ENCODE measurements at regions not wholly inside any gene's neighbourhood (a gene's known extent, or its start where the extent isn't known, plus 50 kb on each side); places are given as distances from the start of the nearest gene placed in this dataset.
A peak's percentile ranks its signal among the peaks of the same experiment; 100 is the strongest.

- no peak for DNase-seq
These were observed 76.7 kb upstream of the RAPGEF4 start for GRCh38 chr2:172658945-172659344.

DNA sequence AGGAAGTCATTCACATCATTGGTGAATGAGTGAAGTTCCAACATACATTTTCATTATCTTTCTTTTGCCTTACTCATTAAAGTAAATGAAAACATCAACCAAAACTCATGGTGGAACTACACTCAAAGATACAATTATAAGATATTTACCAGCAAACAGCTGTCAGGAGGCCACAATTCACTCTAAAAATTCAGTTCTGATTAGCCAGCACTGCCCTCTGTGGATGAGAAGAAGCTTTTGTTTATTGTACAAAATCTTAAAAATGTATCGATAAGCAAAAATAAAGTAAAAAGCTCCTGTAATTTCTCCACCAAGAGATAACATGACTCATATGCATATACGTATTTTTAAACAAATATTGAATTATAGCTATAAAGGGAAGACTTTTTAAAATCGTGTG lies 73.5 kb upstream of the RAPGEF4 start:
- no peak for DNase-seq

GRCh38 chr2:172664766-172665165 lies 70.9 kb upstream of the RAPGEF4 start:
- no peak for DNase-seq

DNA sequence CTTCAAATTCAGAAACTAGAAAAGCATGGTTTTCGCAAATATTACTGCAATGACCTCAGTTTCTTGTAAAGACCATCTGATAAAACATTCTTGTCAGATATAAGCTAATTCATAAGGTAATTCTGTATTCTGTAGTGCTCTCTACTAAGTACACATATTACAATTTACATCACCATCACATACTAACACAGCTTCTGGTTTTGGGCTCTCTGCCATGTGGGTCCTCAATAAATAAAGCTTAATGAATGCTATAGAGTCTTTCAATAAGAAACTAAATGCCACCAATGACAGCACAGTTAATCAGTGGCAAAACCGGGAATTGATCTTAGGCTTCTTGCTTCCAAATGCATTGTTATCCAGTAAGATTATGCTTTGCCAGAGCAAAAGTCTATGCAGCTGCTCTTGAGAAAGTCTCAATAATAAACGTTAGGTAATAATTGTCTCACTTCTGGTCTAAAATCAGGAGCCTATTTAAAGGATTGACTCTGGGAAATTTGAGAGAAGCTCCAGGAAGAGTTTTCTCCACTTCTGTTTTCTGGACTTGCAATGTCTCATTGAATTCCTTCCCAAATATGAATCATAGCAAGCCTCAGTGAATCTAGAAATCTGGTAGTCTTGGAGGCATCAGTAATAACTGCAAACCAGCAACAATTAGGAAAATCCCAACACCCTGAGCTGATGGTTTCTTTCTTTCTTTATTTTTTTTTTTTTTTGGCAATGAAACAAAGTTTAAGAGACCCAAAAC lies 67.9 kb upstream of the RAPGEF4 start:
- DNase-seq: no peak

DNA sequence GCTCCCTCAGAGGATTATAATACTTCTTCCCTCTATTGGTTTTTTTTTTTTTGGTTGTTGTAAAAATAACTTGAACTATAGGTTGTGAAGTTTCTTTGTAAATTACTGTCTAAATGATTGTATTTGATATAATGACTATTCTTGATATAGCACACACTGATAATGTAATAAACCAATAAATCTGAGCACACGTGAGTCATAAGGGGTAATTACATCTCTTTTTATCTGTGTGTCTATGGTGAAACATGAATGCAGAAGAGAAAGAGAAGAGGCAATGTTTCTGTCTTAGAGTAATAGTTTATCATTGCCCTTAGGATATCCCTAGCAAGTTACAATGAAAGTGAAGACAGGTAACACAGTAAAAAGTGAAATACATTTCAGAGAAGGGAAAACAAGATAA lies 64.1 kb upstream of the RAPGEF4 start:
- DNase-seq: no peak

DNA sequence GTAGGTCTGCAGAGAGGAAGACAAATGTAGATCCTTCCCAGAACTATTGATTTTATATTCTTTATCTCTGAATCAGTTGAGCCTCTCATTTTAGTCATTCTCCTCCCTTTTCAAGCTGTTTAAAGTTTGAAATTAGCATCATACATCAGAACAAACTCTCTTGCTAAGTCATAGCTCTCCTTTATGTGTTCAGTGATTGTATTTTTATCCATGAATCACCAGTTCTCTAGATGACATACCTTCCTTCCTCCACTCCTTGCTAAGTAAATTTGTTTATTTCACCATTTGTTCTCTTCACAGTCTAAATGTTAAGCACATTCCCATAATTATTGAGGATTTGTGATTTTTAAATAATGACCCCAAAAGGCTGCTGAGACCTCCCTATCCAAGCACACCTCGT lies 63.5 kb upstream of the RAPGEF4 start:
- no peak for DNase-seq

DNA sequence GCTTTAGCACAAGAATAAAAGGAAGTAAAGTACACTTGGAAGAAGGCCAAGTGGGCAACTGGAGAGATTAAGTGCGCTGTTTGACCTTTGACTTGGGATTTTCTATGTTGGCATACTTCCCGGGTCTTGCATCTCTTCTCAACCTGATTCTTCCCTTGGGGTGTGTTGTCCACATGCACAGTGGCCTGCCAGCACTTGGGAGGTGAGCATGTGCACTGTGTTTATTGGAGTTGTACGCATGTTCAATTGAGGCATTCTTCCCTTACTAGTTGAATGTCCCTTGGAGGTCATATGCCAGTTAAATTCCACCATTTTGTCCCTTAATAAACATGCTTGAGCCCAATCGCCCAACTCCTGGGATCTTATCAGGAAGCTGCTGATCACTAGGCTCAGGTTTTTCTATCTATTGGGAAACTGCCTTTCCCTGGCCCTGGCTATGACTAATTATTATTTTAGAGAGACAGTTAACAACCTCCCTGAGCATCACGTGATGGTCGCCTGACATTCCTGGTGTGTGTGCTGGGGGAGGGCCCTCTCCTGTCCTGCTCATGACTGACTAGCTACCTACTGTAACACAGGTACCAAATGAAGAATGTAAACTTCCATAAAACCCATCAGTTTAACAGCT lies 62.5 kb upstream of the RAPGEF4 start:
- no peak for DNase-seq

DNA sequence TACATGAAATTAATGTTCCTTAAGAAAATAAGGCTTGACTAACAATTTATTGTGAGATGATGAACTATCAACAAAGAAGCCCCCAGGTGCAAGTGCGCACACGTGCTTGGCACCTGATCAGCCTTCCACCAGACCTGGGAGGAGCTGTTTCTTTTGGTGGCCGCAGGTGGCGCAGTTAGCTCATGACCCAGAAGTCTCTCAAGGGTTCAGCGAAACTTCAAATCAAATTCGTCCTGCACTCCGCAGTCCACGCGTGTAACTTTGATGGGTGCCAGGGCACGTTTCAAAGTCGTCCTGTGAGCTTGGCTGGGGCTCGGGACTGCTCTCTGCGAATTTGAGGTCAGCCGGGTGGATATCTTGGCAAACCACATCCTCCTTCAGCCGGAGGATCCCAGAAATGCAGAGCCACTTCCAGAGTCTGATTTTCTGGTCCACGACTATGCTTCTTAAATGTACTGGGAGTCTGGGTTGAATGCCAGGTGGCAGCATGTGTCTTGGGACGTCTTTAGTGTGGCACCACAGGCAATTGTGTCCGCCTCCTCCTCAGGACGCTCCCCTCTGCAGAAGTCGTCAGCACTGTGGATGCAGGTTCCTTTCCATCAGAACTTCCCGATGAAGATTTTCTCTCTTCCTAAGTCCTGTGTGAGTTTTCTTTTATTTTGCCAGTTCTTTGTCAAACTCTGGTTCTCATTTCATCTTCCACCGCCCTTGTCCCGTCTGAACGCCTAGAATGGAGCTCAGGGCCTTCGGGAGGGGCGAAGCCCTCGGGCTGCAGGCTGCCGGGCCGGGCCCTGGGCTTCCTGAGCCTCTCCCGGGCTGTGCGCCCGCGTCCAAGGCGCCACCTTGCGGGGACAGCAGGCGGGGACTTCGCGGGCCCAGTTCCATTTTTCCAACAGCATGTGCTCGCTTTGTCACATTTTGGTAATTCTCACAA lies 61.3 kb upstream of the RAPGEF4 start:
- DNase-seq: peak; percentile 2

- no peak for DNase-seq
These were observed 60.7 kb upstream of the RAPGEF4 start for GRCh38 chr2:172674968-172675303.

DNA sequence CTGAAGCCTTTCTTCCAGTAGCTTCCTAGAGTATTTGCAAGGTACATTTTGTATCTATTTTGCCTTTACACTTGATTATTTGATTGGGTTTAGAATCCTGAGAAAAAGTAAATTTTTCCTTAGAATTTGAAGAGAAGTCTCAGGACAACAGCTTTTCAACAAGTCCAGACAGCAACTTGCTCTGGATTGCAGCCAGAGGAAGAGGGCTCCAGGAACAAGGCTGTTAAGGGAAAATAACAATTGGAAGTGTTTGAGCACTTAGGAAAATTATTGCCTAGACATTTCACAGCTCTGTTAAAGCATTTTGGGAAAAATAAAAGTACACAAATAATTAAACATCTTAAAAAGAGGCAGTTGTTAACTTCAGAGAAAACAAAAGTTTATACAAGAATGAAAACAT lies 58.3 kb upstream of the RAPGEF4 start:
- no peak for DNase-seq

- no peak for DNase-seq
These were observed 55.1 kb upstream of the RAPGEF4 start for GRCh38 chr2:172680436-172681068.

DNA sequence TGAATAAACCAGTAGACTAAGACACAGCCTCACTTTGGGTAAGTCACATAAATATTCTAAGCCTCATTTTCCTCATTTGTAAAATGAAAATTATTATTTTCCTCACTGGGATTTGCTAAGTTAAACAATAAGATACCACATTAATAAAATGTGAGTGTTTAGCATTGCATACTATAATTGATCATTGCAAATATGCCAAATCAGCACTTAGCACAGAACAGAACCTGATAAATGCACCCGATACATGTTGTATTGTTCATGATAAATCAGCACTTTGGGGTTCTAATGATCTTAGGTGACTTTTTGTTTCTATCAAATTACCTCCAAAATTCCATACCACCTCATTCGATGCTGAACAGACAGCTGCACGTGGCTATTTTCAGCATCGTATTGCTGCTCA lies 50.2 kb upstream of the RAPGEF4 start:
- DNase-seq: no peak
